ENCODE measurements at regions not wholly inside any gene's neighbourhood (a gene's known extent, or its start where the extent isn't known, plus 50 kb on each side); places are given as distances from the start of the nearest gene placed in this dataset.

DNA sequence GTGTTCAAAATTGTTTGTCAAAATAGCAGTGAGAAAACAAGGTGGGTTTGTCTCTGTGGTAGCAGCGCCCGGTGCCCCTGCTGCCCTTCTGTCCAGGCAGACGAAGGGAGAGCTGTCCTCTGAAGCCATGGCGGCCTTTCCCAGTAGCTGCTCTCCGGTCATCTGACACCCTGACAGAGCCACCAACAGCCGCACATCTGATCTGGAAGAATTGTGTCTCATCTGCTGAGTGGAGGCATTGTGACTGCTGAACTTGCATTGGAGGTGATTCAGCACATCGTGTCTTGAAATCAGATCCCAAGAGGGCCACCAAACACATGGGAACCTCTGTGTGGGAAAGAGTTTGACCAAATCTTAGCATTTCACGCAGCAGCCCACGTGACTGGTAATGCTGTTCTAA lies 337.6 kb upstream of the IRX1 start:
- TF ChIP-seq, protein P1, sequence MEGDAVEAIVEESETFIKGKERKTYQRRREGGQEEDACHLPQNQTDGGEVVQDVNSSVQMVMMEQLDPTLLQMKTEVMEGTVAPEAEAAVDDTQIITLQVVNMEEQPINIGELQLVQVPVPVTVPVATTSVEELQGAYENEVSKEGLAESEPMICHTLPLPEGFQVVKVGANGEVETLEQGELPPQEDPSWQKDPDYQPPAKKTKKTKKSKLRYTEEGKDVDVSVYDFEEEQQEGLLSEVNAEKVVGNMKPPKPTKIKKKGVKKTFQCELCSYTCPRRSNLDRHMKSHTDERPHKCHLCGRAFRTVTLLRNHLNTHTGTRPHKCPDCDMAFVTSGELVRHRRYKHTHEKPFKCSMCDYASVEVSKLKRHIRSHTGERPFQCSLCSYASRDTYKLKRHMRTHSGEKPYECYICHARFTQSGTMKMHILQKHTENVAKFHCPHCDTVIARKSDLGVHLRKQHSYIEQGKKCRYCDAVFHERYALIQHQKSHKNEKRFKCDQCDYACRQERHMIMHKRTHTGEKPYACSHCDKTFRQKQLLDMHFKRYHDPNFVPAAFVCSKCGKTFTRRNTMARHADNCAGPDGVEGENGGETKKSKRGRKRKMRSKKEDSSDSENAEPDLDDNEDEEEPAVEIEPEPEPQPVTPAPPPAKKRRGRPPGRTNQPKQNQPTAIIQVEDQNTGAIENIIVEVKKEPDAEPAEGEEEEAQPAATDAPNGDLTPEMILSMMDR (IDR thresholded peaks at IDR 0.05), result no peak
- TF ChIP-seq EP300 (IDR thresholded peaks at IDR 0.05), result no peak
- no peak for TF ChIP-seq POLR2A (IDR thresholded peaks at IDR 0.05)
- TF ChIP-seq POLR2AphosphoS5 (IDR thresholded peaks at IDR 0.05), result no peak

Data from sigmoid colon (tissue), 4 donors.